Chondrocyte (in vitro differentiated cells): ENCODE measurements at regions not wholly inside any gene's neighbourhood (a gene's known extent, or its start where the extent isn't known, plus 50 kb on each side); places are given as distances from the start of the nearest gene placed in this dataset.

Experiments used
- DNase-seq: peaks from one replicate; pipeline ENCODE4 v3.0.0; 2021; ENCODE audit warnings: mixed read lengths, low spot score
- H3K27ac Mint-ChIP-seq: one replicate; pipeline ENCODE4 v1.8.0; 2021; ENCODE audit warnings: mild to moderate bottlenecking, moderate library complexity, mixed read lengths; ENCODE audit not compliant: unreplicated experiment
- H3K27me3 Mint-ChIP-seq: 2 replicates; pipeline ENCODE4 v1.8.0; 2021; ENCODE audit warnings: low read depth, mixed read lengths
- H3K36me3 Mint-ChIP-seq: 2 replicates; pipeline ENCODE4 v1.8.0; 2021; ENCODE audit warnings: low read depth, mixed read lengths
- H3K4me1 Mint-ChIP-seq: 2 replicates; pipeline ENCODE4 v1.8.0; 2021; ENCODE audit warnings: low read depth, mild to moderate bottlenecking, mixed read lengths
- H3K4me3 Mint-ChIP-seq: one replicate; pipeline ENCODE4 v1.8.0; 2021; ENCODE audit warnings: mild to moderate bottlenecking, moderate library complexity, mixed read lengths; ENCODE audit not compliant: unreplicated experiment
- H3K9me3 Mint-ChIP-seq: 2 replicates; pipeline ENCODE4 v1.8.0; 2021; ENCODE audit warnings: low read depth, mixed read lengths
- CTCF ChIP-seq: fragments of 200-600 bp; sonication (generic); IDR thresholded peaks from 2 replicates; pipeline ENCODE4 v1.5.0; 2021; ENCODE audit warnings: antibody characterized with exemption, mild to moderate bottlenecking, moderate library complexity

GRCh38 chr18:34592481-34592880 lies 117.6 kb upstream of the DTNA start:
- Mint-ChIP-seq H3K9me3 (no peaks in the 10 kb centered on the region), H3K4me3 (peak overlapping the region; percentile 83), H3K27ac (peak overlapping the region; percentile 92), H3K4me1 (peaks cover 34% of the 10 kb centered on the region), H3K27me3 (peaks cover 4% of the 10 kb centered on the region), H3K36me3 (no peaks in the 10 kb centered on the region)
- TF ChIP-seq CTCF = no peak
- no peak for DNase-seq

- DNase-seq = no peak
- no peaks in the 10 kb centered on the region for H3K36me3 Mint-ChIP-seq
- peak overlapping the region; percentile 83 for H3K4me3 Mint-ChIP-seq
- H3K4me1 Mint-ChIP-seq = peaks cover 38% of the 10 kb centered on the region
- peaks cover 4% of the 10 kb centered on the region for H3K27me3 Mint-ChIP-seq
- H3K9me3 Mint-ChIP-seq = no peaks in the 10 kb centered on the region
- peak overlapping the region; percentile 92 for H3K27ac Mint-ChIP-seq
- no peak for TF ChIP-seq CTCF
Measured at GRCh38 chr18:34592961-34593382, 117.1 kb upstream of the DTNA start.

DNA sequence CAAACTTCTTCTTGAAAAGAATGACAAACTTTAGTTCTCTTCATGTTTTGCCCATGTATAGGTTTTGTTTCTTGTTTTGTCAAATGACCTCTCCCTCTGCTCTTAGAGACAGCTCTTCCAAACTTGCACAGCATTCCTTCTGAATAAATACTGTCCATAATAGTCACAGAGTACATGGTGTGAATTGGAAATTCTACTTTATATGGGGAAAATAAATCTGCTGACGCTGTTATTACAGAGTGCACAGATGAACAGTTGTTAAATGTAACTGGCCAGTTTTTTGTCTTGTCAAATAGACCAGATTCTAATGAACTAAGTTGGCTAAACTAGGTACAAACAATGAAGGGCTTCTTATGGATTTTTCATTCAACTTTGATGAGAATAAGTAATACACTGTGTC lies 115.8 kb upstream of the DTNA start:
- no peaks in the 10 kb centered on the region for H3K36me3 Mint-ChIP-seq
- H3K9me3 Mint-ChIP-seq = no peaks in the 10 kb centered on the region

GRCh38 chr18:34595690-34596089 lies 114.4 kb upstream of the DTNA start:
- DNase-seq = no peak
- Mint-ChIP-seq H3K27ac (no peak overlapping the region), H3K9me3 (no peaks in the 10 kb centered on the region), H3K36me3 (no peaks in the 10 kb centered on the region), H3K4me1 (peaks cover 40% of the 10 kb centered on the region), H3K4me3 (no peak overlapping the region), H3K27me3 (no peaks in the 10 kb centered on the region)
- peak; percentile 74 for TF ChIP-seq CTCF

More for the DNA sequence above, 115.8 kb upstream of the DTNA start:
- Mint-ChIP-seq H3K4me3 (no peak overlapping the region), H3K27me3 (no peaks in the 10 kb centered on the region), H3K27ac (no peak overlapping the region), H3K4me1 (peaks cover 40% of the 10 kb centered on the region)
- no peak for TF ChIP-seq CTCF
- no peak for DNase-seq

DNA sequence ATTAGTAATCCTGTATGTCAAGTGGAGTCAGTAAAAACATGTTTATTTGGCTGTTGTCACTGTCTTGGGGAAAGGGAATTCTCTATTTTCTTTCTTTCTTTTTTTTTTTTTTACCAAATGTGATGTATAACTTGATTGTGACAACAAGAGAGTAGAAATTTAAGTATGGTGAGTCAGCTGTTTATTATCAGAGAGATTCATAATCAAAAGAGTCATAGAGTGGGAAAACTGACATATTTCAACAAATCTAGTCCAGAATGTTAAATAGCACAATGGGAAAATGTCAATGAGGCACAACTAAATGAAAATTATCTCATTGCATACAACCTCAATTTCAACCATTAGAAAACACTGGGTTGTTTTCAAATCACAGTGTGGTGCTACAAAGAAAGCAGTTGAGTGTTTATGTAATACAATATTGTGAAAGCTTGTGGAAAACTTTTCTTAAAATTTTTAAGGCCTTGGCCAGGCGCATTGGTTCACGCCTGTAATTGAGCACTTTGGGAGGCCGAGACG lies 111.9 kb upstream of the DTNA start:
- no peak for TF ChIP-seq CTCF
- Mint-ChIP-seq H3K9me3 (no peaks in the 10 kb centered on the region), H3K27ac (no peak overlapping the region), H3K4me1 (peaks cover 31% of the 10 kb centered on the region), H3K27me3 (no peaks in the 10 kb centered on the region), H3K4me3 (no peak overlapping the region), H3K36me3 (no peaks in the 10 kb centered on the region)
- no peak for DNase-seq
